A673 (cell line): ENCODE measurements at regions not wholly inside any gene's neighbourhood (a gene's known extent, or its start where the extent isn't known, plus 50 kb on each side); places are given as distances from the start of the nearest gene placed in this dataset.

Experiments used
- CTCF ChIP-seq: fragments of 300-800, 200-600 bp; sonication (generic); conservative IDR thresholded peaks from 2 replicates; pipeline ENCODE4 v1.5.1; 2017; ENCODE audit warnings: low read depth, mild to moderate bottlenecking, antibody characterized with exemption, low read length, moderate library complexity, mixed read lengths
- EZH2 ChIP-seq: fragments of 200-600 bp; sonication (generic); IDR thresholded peaks from 2 replicates; pipeline ENCODE4 v1.6.1; 2017; ENCODE audit warnings: borderline replicate concordance, low read depth, mild to moderate bottlenecking, mixed read lengths, antibody characterized with exemption, low read length; ENCODE audit not compliant: poor library complexity, severe bottlenecking

DNA sequence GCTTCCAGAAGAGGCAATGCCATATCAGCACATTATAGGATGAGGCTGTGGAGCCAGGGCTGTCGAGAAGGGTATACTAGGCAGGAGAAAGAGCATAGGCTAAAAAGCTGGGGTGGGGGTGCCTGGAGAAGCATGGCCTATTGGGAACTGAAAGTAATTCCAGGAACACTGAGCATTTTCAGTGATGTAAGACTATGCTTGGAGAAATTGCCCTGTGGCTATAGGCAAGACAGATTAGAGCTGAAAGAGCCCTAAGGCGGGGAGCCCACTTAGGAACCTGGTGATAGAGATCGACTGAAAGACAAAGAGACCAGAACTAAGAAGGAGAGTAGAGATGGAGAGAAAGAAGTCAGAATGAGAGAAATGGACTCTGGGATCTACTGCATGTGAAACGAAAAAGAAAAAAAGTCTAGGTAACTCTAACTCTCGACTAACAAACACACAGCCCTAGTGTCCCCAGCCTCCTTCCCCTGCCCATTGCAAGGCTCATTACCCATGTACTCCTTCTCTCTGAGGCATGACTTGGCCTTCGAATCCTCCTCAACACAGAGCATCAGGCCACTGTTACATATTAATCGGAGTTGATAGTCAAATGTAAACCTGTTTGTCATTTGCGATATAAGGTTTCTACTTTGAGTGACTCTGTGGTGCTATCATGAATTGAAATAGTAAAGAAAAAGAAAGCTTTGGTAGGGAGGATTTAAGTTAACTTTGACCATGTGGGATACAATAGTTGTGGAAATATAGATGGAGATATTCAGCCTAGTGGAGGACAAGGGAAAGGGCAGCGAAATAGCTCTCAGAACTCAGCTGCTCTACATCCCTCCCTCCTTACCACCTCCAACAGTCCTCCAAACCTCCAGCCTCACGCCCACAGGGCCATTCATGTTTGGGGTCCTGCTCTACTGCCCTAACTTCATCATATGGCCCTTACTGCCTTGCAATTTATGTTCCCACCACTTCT is 52.3 kb upstream of the BMAL1 start:
- TF ChIP-seq CTCF (no peak), EZH2 (no peak)
